GM23248 (cell line): ENCODE measurements at regions not wholly inside any gene's neighbourhood (a gene's known extent, or its start where the extent isn't known, plus 50 kb on each side); places are given as distances from the start of the nearest gene placed in this dataset.

ENCODE experiments used
- DNase-seq: peaks from one replicate; pipeline ENCODE4 v3.0.0-alpha.2; 2015
- H2AFZ ChIP-seq: fragments of 200-600 bp; sonication (generic); 2 replicates; pipeline ENCODE4 v1.6.1; 2016; ENCODE audit warnings: antibody characterized with exemption
- H3F3A ChIP-seq: fragments of 200-600 bp; sonication (generic); 2 replicates; pipeline ENCODE4 v1.6.1; 2016; ENCODE audit warnings: mild to moderate bottlenecking, antibody characterized with exemption, mixed run types; ENCODE audit not compliant: insufficient read depth
- H3K27ac ChIP-seq: fragments of 200-600 bp; sonication (generic); 2 replicates; pipeline ENCODE4 v1.5.1; 2016; ENCODE audit warnings: mild to moderate bottlenecking
- H3K27me3 ChIP-seq: fragments of 200-600 bp; sonication (generic); replicated peaks from 2 replicates; pipeline ENCODE4 v1.6.1; 2016; ENCODE audit warnings: mild to moderate bottlenecking; ENCODE audit not compliant: insufficient read depth
- H3K36me3 ChIP-seq: fragments of 200-600 bp; sonication (generic); 2 replicates; pipeline ENCODE4 v1.6.1; 2016; ENCODE audit warnings: low read depth, mild to moderate bottlenecking
- H3K4me1 ChIP-seq: fragments of 200-600 bp; sonication (generic); 2 replicates; pipeline ENCODE4 v1.6.1; 2016; ENCODE audit warnings: mild to moderate bottlenecking; ENCODE audit not compliant: insufficient read depth
- H3K4me2 ChIP-seq: fragments of 200-600 bp; sonication (generic); one replicate; pipeline ENCODE4 v1.6.1; 2016; ENCODE audit warnings: mild to moderate bottlenecking; ENCODE audit not compliant: unreplicated experiment
- H3K4me3 ChIP-seq: fragments of 200-600 bp; sonication (generic); 2 replicates; pipeline ENCODE4 v1.5.1; 2016; ENCODE audit warnings: mild to moderate bottlenecking
- H3K79me2 ChIP-seq: fragments of 200-600 bp; sonication (generic); 2 replicates; pipeline ENCODE4 v1.6.1; 2016; ENCODE audit warnings: mild to moderate bottlenecking; ENCODE audit not compliant: insufficient read depth
- H3K9ac ChIP-seq: fragments of 200-600 bp; sonication (generic); 2 replicates; pipeline ENCODE4 v1.6.1; 2016; ENCODE audit warnings: mild to moderate bottlenecking
- H3K9me2 ChIP-seq: fragments of 200-600 bp; sonication (generic); 2 replicates; pipeline ENCODE4 v1.6.1; 2016; ENCODE audit warnings: mixed run types, mild to moderate bottlenecking, moderate library complexity; ENCODE audit not compliant: insufficient read depth
- H3K9me3 ChIP-seq: fragments of 200-600 bp; sonication (generic); one replicate; pipeline ENCODE4 v1.6.1; 2017; ENCODE audit warnings: low read depth
- H4K20me1 ChIP-seq: fragments of 200-600 bp; sonication (generic); 2 replicates; pipeline ENCODE4 v1.6.0; 2016; ENCODE audit not compliant: insufficient read depth
- EZH2 ChIP-seq: fragments of 200-600 bp; sonication (generic); IDR thresholded peaks from 2 replicates; pipeline ENCODE4 v1.6.1; 2018; ENCODE audit warnings: antibody characterized with exemption, mild to moderate bottlenecking; ENCODE audit not compliant: insufficient read depth, poor library complexity, severe bottlenecking
- EZH2phosphoT487 ChIP-seq: fragments of 200-600 bp; sonication (generic); IDR thresholded peaks from 2 replicates; pipeline ENCODE4 v1.6.1; 2018; ENCODE audit warnings: antibody characterized with exemption, moderate library complexity, mild to moderate bottlenecking, low read depth; ENCODE audit not compliant: insufficient read depth
- WGBS, 2 experiments: methylation state at CpG; one replicate each; pipeline ENCODE4 v1.1.6; 2015 to 2017; ENCODE audit warnings: low lambda C conversion rate in 2 of 2, low coverage in 1 of 2; ENCODE audit errors: missing lambda C conversion rate in 2 of 2; 5-methylcytosine and 5-hydroxymethylcytosine counted together
- in situ Hi-C: fragments of 300-500 bp; cut with MboI; formaldehyde crosslinking; loops from 2 replicates; pipeline ENCODE4 v1.15.0; 2020

- no peaks in the 10 kb centered on the region for H3K27me3 ChIP-seq
- TF ChIP-seq EZH2phosphoT487 (no peak), EZH2 (no peak)
- no peak overlapping the region for H3K9ac ChIP-seq
- in situ Hi-C loops: loop anchor here (25.0 kb wide), 1 partner anchor 108 kb away; no protein-coding TSS in a partner anchor
- H4K20me1 ChIP-seq: no peaks in the 10 kb centered on the region
- H3K9me2 ChIP-seq: no peaks in the 10 kb centered on the region
- no peaks in the 10 kb centered on the region for H3K9me3 ChIP-seq
- no peak overlapping the region for H3K27ac ChIP-seq
- no peak overlapping the region for H2AFZ ChIP-seq
- no peak for DNase-seq
- H3F3A ChIP-seq: no peaks in the 10 kb centered on the region
- 23 to 39% methylated on average over 2 to 3 of the region's 3 CpGs for WGBS, 2 experiments
- H3K36me3 ChIP-seq: no peaks in the 10 kb centered on the region
- H3K4me3 ChIP-seq: no peak overlapping the region
- no peaks in the 10 kb centered on the region for H3K79me2 ChIP-seq
- no peak overlapping the region for H3K4me2 ChIP-seq
- no peaks in the 10 kb centered on the region for H3K4me1 ChIP-seq
Observed at GRCh38 chrY:19644889-19645638, 99.5 kb downstream of the KDM5D start.

GRCh38 chrY:19637651-19638347 lies 106.7 kb downstream of the KDM5D start:
- Histone ChIP-seq H3K36me3 (no peaks in the 10 kb centered on the region), H3K4me1 (no peaks in the 10 kb centered on the region), H3K9me3 (no peaks in the 10 kb centered on the region), H3K27me3 (no peaks in the 10 kb centered on the region), H4K20me1 (no peaks in the 10 kb centered on the region), H3K4me3 (no peak overlapping the region), H3F3A (no peaks in the 10 kb centered on the region), H3K27ac (no peak overlapping the region), H3K9ac (no peak overlapping the region), H3K79me2 (no peaks in the 10 kb centered on the region), H3K4me2 (no peak overlapping the region), H2AFZ (no peak overlapping the region), H3K9me2 (no peaks in the 10 kb centered on the region)
- no peak for DNase-seq
- WGBS, 2 experiments: 54 to 55% methylated on average over 4 of the region's 4 CpGs
- in situ Hi-C loops: loop anchor here (25.0 kb wide), 1 partner anchor 100 kb away; no protein-coding TSS in a partner anchor
- TF ChIP-seq EZH2phosphoT487: no peak
- TF ChIP-seq EZH2: no peak

GRCh38 chrY:19628926-19629325 lies 115.6 kb downstream of the KDM5D start:
- H3K4me1 ChIP-seq: no peaks in the 10 kb centered on the region
- WGBS, 2 experiments: 15 to 50% methylated on average over 2 of the region's 2 CpGs
- no peak overlapping the region for H3K9ac ChIP-seq
- no peak overlapping the region for H3K4me3 ChIP-seq
- no peaks in the 10 kb centered on the region for H3F3A ChIP-seq
- H3K27ac ChIP-seq: no peak overlapping the region
- no peaks in the 10 kb centered on the region for H3K9me3 ChIP-seq
- in situ Hi-C loops: loop anchor here (25.0 kb wide), 1 partner anchor 92 kb away; no protein-coding TSS in a partner anchor
- no peak overlapping the region for H2AFZ ChIP-seq
- H3K79me2 ChIP-seq: no peaks in the 10 kb centered on the region
- no peaks in the 10 kb centered on the region for H3K27me3 ChIP-seq
- no peaks in the 10 kb centered on the region for H4K20me1 ChIP-seq
- H3K4me2 ChIP-seq: no peak overlapping the region
- DNase-seq: no peak
- H3K36me3 ChIP-seq: no peaks in the 10 kb centered on the region
- TF ChIP-seq EZH2phosphoT487: no peak
- no peak for TF ChIP-seq EZH2
- H3K9me2 ChIP-seq: no peaks in the 10 kb centered on the region

GRCh38 chrY:19622392-19622791 lies 122.1 kb downstream of the KDM5D start:
- H3K79me2 ChIP-seq: no peaks in the 10 kb centered on the region
- in situ Hi-C loops: no loop called here
- H3K27me3 ChIP-seq: no peaks in the 10 kb centered on the region
- no peaks in the 10 kb centered on the region for H4K20me1 ChIP-seq
- no peaks in the 10 kb centered on the region for H3K4me1 ChIP-seq
- no peak for TF ChIP-seq EZH2
- TF ChIP-seq EZH2phosphoT487: no peak
- WGBS, 2 experiments: 44 to 50% methylated on average over 3 of the region's 3 CpGs
- no peaks in the 10 kb centered on the region for H3K9me2 ChIP-seq
- H3K4me2 ChIP-seq: no peak overlapping the region
- no peaks in the 10 kb centered on the region for H3F3A ChIP-seq
- H3K9me3 ChIP-seq: no peaks in the 10 kb centered on the region
- H3K4me3 ChIP-seq: no peak overlapping the region
- H2AFZ ChIP-seq: no peak overlapping the region
- no peak for DNase-seq
- no peak overlapping the region for H3K9ac ChIP-seq
- no peak overlapping the region for H3K27ac ChIP-seq
- H3K36me3 ChIP-seq: no peaks in the 10 kb centered on the region
